ENCODE measurements at regions not wholly inside any gene's neighbourhood (a gene's known extent, or its start where the extent isn't known, plus 50 kb on each side); places are given as distances from the start of the nearest gene placed in this dataset.

DNA sequence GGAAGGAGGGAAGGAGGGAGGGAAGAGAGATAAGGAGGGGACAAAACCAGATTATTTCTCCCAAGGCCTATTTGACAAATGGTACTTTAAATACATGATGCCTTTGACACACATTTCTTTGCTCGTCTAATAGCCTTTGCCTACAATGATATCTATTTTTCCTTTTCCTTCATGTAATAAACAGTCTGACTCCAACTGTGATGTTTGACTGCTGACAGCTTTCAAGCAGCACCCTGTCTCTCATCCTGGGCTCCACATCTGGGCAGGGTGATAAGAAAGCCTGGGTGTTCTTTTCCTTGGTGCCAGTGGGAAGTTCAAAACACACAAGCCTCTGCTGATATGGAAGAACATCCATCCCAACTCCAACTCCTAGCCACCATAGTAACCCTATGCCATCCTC, 1277.7 kb upstream of the NXPH2 start:
- Histone ChIP-seq H3K36me3 (replicated peaks in 1 of 2; ENCODE audit: control extremely low read depth in 1 of 2, control insufficient read depth in 1 of 2, extremely low read depth in 1 of 2, insufficient read depth in 2 of 2, low read length in 1 of 2) (no peaks in the 10 kb centered on the region), H3K27ac (ENCODE audit: low read length in 2 of 2) (no peak overlapping the region), H3K9me3 (ENCODE audit: control extremely low read depth in 1 of 3, control insufficient read depth in 2 of 3, insufficient read depth in 1 of 3, low read length in 2 of 3) (no peaks in the 10 kb centered on the region), H3K27me3 (replicated peaks in 1 of 4; ENCODE audit: control extremely low read depth in 1 of 4, control insufficient read depth in 3 of 4, insufficient read depth in 4 of 4, low read length in 3 of 4) (no peaks in the 10 kb centered on the region), H4K20me1 (ENCODE audit: control insufficient read depth, insufficient read depth, low read length, poor library complexity, severe bottlenecking) (no peaks in the 10 kb centered on the region), H3K9ac (ENCODE audit: low read length) (no peak overlapping the region), H3K4me1 (ENCODE audit: control insufficient read depth in 2 of 2, insufficient read depth in 2 of 2, low read length in 2 of 2) (no peaks in the 10 kb centered on the region), H2AFZ (ENCODE audit: insufficient read depth, low read depth, low read length, poor library complexity, severe bottlenecking) (no peak overlapping the region), H3K4me2 (replicated peaks; ENCODE audit: low read depth, low read length, poor library complexity, severe bottlenecking) (no peak overlapping the region), H3K79me2 (ENCODE audit: control insufficient read depth, insufficient read depth, low read length) (no peaks in the 10 kb centered on the region), H3K4me3 (ENCODE audit: control extremely low read depth in 1 of 5, extremely low read depth in 1 of 5, insufficient read depth in 1 of 5, low read depth in 2 of 5, low read length in 4 of 5) (no peak overlapping the region)
- Mint-ChIP-seq H3K27ac (no peak overlapping the region), H3K27me3 (no peaks in the 10 kb centered on the region), H3K4me1 (no peaks in the 10 kb centered on the region), H3K9me3 (ENCODE audit: insufficient read depth) (no peaks in the 10 kb centered on the region), H3K4me3 (no peak overlapping the region)
- DNase-seq (no peak), ATAC-seq (ENCODE audit: low read depth) (no peak)
- no peak for TF ChIP-seq EZH2 (IDR thresholded peaks at IDR 0.05; ENCODE audit: borderline replicate concordance, insufficient read depth, low read depth, low read length, poor library complexity, severe bottlenecking)
- TF ChIP-seq, protein P1, sequence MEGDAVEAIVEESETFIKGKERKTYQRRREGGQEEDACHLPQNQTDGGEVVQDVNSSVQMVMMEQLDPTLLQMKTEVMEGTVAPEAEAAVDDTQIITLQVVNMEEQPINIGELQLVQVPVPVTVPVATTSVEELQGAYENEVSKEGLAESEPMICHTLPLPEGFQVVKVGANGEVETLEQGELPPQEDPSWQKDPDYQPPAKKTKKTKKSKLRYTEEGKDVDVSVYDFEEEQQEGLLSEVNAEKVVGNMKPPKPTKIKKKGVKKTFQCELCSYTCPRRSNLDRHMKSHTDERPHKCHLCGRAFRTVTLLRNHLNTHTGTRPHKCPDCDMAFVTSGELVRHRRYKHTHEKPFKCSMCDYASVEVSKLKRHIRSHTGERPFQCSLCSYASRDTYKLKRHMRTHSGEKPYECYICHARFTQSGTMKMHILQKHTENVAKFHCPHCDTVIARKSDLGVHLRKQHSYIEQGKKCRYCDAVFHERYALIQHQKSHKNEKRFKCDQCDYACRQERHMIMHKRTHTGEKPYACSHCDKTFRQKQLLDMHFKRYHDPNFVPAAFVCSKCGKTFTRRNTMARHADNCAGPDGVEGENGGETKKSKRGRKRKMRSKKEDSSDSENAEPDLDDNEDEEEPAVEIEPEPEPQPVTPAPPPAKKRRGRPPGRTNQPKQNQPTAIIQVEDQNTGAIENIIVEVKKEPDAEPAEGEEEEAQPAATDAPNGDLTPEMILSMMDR (IDR thresholded peaks at IDR 0.05), result no peak
- ChIA-PET POLR2A (no interaction called here), CTCF (no interaction called here)
- 73% methylated on average over 1 of the region's 1 CpG for WGBS (ENCODE audit: insufficient coverage)
- intact Hi-C loops (cut with micrococcal nuclease), result no loop called here

DNA sequence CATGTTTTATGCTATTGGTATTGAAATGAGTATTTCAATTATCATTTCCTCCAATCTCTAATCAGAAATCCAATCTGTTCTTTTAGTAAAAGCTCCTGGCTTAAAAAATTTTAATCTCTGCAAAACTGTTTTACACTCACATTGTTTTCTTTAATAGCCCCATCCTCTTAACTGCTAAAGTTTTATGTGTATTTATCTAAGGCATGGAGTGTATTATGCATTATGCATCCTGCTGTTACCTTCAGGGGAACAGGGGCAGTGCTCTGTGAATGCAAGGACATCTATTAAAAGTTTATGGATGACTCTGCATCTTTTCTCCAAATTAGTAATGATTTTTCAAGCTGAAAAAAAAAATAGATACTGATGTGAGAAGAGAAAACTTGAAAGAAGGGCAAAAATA, 1261.6 kb upstream of the NXPH2 start:
- POLR2A ChIA-PET, result no interaction called here
- Histone ChIP-seq H2AFZ (ENCODE audit: insufficient read depth, low read depth, low read length, poor library complexity, severe bottlenecking) (no peak overlapping the region), H3K4me3 (ENCODE audit: control extremely low read depth in 1 of 5, extremely low read depth in 1 of 5, insufficient read depth in 1 of 5, low read depth in 2 of 5, low read length in 4 of 5) (no peak overlapping the region), H3K27ac (ENCODE audit: low read length in 2 of 2) (no peak overlapping the region), H3K9ac (ENCODE audit: low read length) (no peak overlapping the region), H3K4me2 (replicated peaks; ENCODE audit: low read depth, low read length, poor library complexity, severe bottlenecking) (no peak overlapping the region), H4K20me1 (ENCODE audit: control insufficient read depth, insufficient read depth, low read length, poor library complexity, severe bottlenecking) (no peaks in the 10 kb centered on the region), H3K4me1 (ENCODE audit: control insufficient read depth in 2 of 2, insufficient read depth in 2 of 2, low read length in 2 of 2) (no peaks in the 10 kb centered on the region), H3K79me2 (ENCODE audit: control insufficient read depth, insufficient read depth, low read length) (no peaks in the 10 kb centered on the region), H3K27me3 (replicated peaks in 1 of 4; ENCODE audit: control extremely low read depth in 1 of 4, control insufficient read depth in 3 of 4, insufficient read depth in 4 of 4, low read length in 3 of 4) (no peaks in the 10 kb centered on the region), H3K9me3 (ENCODE audit: control extremely low read depth in 1 of 3, control insufficient read depth in 2 of 3, insufficient read depth in 1 of 3, low read length in 2 of 3) (peaks cover 0 to 9% (median 0%) of the 10 kb centered on the region in 3 donors), H3K36me3 (replicated peaks in 1 of 2; ENCODE audit: control extremely low read depth in 1 of 2, control insufficient read depth in 1 of 2, extremely low read depth in 1 of 2, insufficient read depth in 2 of 2, low read length in 1 of 2) (no peaks in the 10 kb centered on the region)
- H3K27me3 Mint-ChIP-seq, result no peaks in the 10 kb centered on the region
- ATAC-seq (ENCODE audit: low read depth) (no peak), DNase-seq (no peak)
- TF ChIP-seq, protein P1 (IDR thresholded peaks at IDR 0.05), result no peak
- no peak for TF ChIP-seq EZH2 (IDR thresholded peaks at IDR 0.05; ENCODE audit: borderline replicate concordance, insufficient read depth, low read depth, low read length, poor library complexity, severe bottlenecking)
- intact Hi-C loops (cut with micrococcal nuclease), result no loop called here
- CTCF ChIA-PET, result no interaction called here
- no peak overlapping the region for H3K4me3 Mint-ChIP-seq
- no peak overlapping the region for H3K27ac Mint-ChIP-seq
- H3K4me1 Mint-ChIP-seq, result no peaks in the 10 kb centered on the region
- H3K9me3 Mint-ChIP-seq (ENCODE audit: insufficient read depth), result peaks cover 9% of the 10 kb centered on the region

Data from B cell (primary cell).